NCI-H774 (cell line): ENCODE measurements at regions not wholly inside any gene's neighbourhood (a gene's known extent, or its start where the extent isn't known, plus 50 kb on each side); places are given as distances from the start of the nearest gene placed in this dataset.
"Not testable (repeated sequence)": the region's sequence is repeated elsewhere in the genome, so short reads cannot be mapped to it uniquely, and the experiment has no call there.

ENCODE experiments used
- DNase-seq: peaks from one replicate; lab custom pipeline; 2025; lab: John Stamatoyannopoulos, UW

DNA sequence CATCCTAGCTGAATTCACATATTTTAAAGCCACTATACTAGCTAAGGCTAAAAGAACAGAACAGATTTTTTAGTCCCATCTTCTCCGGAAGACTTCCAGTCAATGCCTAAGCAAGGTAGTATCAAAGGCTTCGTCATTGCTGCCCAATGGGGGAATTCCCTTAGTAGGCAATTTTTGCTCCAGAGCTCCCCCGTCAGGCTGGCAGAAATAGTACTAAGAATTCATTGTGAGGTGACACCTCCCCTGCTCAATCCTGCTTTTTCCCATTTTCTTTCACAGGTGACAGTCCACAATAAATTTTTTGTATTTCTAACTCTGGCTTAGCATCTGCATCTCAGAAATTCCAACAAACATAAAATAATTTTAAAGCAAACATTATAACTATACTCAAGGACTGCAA is 52.8 kb upstream of the SRSF6 start:
- no peak for DNase-seq

DNA sequence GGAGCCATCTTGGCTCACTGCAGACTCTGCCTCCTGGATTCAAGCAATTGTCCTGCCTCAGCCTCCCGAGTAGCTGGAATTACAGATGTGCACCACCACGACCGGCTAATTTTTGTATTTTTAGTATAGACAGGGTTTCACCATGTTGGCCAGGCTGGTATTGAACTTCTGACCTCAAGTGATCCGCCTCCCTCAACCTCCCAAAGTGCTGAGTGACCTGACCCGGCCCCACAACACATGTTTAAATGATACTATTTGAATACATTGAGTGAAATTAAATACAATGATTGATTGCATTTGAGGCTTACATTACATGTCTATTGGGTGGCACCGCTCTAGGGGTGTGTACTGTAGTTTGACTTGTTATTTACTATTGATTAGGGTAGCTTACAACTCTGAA is 56.8 kb upstream of the SRSF6 start:
- DNase-seq, result not testable (repeated sequence)

DNA sequence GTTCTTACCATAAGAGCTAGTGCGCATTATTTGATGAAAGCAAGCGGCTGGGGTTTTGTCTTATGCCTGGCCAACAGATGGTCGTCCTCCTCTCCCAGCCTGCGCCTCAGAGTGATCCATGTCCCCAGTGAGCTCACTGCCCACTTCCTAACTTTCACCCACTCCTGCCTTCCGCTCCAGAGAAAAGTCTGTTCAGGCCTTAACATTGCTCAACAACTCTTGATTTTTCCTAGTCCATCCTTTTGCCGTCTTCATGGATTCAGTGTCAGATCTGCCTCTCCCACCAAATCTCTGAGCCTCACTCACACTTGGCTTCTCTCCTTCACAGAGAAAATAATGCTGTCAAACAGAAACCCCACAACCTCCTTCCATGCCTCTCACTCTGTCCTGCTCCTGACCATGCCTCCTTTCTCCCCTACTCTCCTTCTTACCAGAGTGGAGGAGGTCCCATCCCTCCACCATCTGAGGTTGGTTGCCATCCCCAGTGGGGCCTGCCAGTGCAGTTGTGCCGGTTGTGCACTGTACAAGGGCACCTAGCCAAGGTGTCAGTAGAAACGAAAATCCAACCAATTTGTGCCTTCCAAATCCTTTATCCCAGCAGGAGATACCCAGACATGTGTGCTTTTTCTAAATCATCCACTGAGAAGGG is 58.9 kb upstream of the SRSF6 start:
- no peak for DNase-seq

DNA sequence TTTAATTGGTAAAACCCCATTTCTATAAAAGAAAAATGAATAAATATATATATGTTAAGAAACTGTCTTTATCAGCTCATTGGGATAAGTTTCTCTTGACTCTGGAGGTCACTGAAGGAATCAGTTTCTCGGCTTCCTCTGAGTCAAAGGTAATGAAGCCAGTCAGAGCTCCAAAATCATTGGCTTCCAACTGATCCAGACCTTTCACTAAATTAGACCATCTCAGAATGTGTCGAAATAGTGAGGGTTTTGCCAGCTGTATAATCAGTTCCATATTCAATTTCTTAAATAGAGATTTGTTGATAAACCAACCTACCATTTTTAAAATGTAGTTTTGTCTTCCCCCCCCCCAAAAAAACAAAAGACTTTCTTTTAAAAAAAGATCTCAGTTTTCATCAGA is 60.5 kb upstream of the SRSF6 start:
- no peak for DNase-seq

DNA sequence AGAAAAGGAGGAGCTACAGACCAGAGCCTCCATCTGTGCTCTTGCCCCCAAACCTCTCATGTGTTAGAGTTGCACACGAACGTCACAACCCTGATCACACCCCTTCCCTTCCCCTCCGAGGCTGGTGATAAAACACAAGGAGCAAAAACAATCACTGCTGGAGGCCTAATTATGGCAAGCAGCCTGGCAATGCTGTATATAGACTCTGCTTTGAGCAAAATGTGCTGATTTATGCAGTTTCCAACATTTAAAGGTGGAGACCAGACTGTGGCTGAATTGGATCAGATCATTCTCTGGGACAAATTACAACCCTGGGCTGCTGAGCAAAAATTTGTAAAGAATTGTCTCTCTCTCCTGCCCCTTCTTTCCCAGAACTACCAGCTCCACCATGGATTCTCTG is 64.6 kb upstream of the SRSF6 start:
- DNase-seq, result no peak

DNA sequence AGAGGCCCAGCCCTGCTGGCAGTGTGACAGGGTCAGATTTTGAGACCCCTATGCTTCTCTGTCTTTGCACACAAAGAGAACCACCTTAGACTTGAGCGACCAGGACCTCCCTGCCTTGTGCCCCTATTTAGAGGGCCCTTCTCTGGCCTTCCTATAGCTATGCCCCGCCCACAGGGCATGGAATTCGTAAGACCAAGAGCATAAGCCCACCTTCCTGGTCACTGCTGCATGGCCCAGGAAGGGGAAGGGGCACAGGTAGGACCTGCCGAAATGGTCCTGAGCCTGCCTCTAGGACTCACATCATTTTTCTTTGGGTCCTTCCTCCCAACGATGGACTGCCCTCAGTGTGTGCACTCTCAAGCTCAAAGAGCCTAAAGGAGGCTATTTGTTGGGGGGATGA is 65.1 kb upstream of the SRSF6 start:
- DNase-seq, result no peak

DNA sequence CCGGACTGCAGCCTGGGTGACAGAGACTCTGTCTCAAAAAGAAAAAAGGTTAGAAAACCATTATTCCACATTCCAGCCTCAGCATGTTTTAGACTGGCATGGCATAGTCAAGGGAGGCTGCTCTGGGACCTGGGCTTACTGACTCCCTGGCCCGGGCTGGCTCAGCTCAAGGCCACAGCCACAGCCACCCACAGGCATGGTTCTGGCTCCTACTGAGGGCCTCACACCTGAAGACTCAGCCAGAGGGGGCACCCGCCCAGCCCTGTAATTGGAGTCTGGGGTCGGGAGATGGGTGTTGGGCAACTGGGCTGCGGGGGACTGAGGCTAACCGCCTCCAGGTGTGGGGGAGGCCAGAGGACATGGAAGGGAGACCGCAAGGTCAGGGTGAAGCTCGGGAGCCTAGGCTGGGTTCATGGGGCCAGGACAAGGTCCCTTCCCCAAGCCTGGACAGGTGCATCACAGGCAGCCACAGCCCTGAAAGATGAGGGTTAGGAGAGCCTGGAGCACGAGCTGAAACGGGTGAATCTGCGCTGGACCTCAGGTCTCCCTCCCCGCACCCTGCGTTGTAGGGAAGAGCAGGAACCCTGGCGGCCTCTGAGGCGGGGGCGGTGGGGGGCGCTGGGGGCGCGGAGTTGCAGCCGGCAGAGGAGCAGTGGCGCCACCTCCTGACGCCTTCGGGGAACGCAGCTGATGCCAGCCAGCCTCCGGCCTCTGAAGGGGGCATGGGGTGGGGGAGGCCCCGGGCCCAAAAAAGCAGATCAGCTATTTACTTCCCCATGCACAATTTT is 67.7 kb upstream of the SRSF6 start:
- no peak for DNase-seq

DNA sequence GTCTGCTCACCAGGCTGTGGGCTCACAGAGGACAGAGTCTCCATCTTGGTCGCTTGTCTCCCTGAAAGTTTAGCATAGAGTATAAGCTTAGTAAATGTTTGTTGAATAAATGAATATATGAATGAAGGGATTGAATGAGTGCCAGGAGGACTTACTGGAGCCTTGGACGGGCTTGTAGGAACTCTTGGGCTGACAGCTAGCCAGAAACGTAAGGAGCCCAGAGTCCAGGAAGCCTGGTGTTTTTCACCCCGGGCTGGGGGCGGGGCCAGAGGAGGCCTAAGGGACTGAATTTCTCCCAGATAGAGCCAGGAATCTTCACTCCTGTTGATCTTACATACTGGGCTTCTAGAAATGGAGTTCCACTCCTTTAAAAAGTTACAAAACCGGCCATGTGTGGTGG is 68.5 kb upstream of the SRSF6 start:
- no peak for DNase-seq

DNA sequence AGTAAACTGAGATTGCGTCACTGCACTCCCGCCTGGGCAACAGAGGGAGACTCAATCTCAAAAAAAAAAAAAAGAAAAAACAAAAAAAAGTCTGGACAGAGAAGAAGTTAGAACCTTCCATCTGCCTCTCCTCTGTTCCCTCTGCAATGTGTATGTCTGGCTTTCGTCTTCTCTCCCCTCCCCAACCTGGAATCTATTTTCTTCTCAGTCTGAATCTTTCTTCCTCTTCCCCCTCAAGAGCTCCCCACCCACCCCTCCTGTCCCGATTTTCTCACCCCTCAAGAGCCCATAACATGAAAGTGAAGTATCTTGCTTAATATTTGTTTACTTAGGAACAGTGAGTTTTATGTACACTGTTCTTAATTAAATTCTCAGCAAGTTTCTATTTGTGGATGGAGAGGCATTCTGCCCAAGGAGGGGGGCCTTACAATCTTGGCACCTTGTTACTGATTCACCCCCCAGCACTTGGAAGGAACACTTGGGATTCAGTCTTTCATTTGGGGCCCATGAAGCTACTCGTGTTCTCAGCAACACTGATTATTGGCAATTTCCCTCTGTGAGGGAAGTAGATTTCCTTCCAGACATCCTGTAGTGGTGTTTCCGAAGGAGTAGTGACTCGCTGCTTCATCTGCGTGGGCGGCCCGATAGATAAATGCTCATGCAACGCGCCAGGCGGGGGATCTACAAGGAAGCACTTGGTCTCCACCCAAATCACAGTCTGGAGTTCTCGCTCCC is 69.3 kb upstream of the SRSF6 start:
- DNase-seq, result no peak

DNA sequence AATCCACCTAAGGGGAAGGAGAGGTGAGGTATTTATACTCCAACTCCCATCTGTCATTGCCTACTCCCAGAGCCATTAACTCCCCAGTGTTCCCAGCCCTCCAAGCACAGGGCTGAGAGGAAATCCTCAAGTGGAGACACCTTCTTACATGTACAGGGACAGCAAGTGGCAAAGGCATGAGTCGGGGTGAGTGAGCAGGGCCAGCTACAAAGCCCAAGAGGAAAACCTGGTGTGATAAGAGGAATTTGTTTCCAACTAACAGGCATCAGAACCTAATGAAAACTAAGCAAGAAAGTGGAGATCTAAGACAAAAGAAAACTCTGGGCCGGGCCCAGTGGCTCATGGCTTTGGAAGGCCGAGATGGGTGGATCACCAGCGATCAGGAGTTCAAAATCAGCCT is 70.0 kb upstream of the SRSF6 start:
- no peak for DNase-seq

DNA sequence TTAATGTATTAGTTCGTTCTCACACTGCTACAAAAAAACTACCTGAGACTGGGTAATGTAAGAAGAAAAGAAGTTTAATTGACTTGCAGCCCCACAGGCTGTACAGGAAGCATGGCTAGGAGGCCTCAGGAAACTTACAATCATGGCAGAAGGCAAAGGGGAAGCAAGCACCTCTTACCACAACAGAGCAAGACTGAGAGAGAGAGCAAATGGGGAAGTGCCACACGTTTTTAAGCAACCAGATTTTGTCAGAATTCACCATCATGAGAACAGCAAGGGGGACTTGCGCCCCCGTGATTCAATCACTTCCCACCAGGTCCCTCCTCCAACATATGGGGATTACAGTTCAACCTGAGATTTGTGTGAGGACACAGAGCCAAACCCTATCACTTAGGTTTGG is 70.8 kb upstream of the SRSF6 start:
- DNase-seq, result no peak

DNA sequence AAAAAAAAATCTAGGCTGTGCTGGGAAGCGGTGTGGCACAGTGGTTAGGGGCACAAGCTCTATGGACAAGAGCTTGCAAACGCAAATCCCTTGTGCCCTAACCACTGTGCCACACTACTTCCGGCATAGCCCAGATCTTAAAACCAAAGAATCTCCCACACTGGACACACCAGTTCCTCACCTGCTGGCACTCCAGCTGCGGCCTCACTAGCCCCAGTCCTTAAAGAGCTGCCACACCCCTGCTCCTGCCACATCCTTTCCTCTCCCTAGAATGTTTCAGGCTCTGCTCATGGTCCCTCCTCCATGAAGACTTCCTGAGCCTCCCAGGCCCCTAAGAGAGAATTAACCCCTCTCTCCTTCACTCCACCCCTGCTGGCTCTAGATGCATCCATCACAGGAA is 71.8 kb upstream of the SRSF6 start:
- DNase-seq, result no peak

DNA sequence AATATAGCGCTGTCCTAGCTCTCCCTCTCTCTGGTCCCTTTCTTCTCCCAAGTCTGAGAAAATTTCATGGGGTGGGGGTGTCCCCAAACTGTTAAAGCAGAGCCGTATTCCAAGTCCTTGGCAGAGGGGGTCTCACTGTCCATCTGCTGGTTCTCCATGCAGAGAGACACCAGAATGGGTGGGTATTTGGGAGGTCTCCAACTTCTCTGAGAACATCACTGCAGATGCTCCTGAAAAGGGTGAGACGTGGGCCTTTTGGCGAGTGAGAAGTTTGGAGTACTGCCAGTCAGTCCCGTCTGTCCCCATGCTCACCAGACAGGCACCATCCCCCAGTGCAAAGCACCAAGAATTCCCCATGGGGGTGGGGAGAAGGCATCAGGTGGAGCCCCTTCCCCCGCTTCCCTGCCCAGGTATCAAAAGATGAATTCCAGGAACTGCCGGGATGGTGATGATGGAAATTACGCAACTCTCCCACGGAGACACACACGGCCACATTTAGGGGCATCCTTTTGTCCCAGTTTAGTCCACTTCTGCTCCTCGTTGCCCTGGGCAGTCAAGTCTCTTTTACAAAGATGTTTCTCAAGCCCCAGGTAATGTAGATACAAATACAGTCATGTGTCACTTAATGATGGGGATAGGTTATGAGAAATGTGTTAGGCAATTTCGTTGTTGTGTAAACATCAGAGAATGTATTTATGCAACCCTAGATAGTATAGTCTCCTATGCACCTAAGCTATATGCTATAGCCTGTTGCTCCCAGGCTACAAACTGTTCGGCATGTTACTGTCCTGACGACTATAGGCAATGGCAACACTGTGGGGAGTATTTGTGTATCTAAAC is 73.4 kb upstream of the SRSF6 start:
- DNase-seq, result no peak

DNA sequence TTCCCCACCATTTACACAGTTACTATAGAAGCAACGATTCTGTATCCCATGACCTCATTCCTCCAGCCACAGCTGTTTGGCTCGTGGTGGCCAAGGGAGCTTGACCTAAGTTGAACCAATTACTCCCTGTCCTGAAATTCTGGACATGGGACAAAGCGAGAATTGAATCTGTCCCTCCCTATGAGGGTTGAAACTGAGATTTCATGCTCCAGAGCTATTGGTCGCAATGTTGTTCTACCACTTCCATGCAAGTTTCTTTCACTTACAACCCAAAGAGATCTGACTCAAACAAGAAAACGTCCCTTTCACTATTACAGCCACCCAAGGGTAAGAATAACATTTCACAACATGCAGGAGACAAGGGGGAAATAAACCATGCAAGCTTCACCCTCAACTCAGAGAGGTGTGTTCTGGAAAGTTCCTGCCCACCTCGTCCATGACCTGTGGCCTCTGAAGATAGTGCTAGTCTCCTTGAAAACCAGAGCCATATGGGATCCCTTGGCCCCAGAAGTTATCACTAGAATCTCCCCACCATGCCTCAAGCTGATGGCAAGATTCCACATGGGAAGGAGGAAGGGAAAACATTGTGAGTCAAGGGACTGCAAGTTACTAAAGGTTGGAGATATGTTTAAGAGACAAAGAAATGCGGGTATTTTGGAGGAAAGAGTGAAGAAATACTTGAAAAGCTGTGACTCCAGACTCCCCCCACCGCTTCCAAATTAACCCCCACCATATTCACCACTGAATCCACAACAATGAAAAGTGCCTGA is 74.5 kb upstream of the SRSF6 start:
- no peak for DNase-seq

DNA sequence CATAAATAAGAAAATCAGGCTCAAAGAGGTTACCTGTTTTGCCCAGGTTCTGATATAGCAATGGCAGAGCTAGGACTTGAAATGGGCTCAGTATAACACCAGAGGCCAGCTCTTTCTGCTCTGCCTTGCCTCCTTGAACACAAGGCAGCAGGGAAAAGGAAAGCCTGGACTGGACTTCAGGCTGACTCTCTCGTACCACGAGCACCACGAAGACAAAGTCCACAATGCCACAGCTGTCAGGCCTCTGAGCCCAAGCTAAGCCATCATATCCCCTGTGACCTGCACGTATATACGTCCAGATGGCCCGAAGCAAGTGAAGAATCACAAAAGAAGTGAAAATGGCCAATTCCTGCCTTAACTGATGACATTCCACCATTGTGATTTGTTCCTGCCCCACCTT is 75.6 kb upstream of the SRSF6 start:
- DNase-seq, result not testable (repeated sequence)

DNA sequence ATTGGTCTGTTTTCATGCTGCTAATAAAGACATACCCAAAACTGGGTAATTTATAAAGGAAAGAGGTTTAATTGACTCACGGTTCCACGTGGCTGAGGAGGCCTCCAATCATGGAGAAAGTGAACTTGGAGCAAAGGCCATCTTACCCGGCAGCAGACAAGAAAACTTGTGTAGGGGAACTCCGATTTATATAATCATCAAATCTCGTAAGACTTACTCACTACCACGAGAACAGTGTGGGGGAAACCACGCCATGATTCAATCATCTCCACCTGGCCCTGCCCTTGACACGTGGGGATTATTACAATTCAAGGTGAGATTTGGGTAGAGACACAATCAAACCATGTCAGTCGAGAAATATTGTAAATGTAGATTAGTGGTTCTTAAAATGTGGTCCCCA is 76.2 kb upstream of the SRSF6 start:
- DNase-seq, result not testable (repeated sequence)

DNA sequence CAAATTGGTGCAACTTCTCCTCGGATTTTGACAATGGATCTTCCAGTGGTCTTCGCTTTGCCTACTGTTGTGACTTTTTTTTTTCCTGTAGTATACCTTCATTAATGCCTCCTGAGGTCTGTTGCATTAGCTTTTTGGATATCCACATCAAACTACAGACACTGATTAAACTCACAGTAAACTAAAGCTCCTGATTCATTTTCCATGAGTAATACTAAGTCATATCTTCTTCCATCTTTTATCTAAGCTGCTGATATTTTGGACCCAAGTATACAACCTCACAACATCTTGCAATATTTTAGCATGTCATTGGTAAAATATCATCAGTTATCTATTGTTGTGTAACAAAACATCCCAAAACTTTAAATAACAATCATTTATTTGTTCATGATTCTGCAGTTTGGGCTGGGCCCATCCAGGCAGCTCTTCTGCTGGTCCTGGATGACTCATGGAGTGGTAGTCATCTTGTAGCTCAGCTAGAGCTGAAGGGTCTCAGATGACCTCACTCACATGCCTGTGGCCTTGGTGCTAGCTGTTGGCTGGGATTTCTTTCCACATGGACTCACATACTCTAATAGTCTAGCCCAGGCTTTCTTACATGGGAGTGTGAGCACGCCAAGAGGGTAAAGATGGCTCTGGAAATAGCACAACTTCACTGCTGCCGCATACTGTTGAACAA is 78.3 kb upstream of the SRSF6 start:
- no peak for DNase-seq

DNA sequence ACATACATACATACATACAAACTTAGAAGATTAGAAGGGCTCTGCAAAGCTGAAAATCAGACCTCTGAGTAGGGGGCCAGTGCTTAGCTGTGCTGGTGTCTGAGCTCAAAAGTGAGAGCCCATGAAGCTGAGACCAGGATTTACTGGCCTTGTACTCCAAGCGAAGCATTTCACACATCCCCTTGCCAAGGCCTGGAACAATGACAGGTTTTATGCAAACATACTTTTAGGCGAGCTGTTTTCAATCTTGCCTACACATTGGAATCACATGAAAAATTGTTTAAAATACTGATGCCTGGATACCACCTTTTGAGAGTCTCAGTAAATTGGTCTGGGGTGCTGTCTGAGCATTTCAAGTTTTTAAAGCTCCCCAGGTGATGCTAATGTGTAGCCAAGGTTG is 80.9 kb upstream of the SRSF6 start:
- no peak for DNase-seq

DNA sequence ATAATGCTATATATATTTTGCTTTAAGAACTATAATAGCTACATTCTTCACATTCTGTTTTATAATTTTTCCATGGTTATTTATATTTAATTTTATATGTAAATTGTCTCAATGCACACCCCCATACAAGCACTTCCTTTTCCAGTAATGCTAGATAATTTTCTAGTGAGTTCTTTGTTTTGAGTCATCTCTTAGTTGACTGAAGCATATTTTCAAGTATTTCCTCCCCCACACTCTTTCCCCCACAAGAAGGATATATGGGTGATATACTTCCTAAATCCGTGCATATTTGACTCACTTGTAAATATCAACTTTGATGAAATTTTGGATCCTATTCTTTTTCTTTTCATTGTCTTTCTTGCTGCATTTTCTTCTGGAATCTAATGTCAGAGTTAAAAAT is 82.1 kb upstream of the SRSF6 start:
- no peak for DNase-seq

DNA sequence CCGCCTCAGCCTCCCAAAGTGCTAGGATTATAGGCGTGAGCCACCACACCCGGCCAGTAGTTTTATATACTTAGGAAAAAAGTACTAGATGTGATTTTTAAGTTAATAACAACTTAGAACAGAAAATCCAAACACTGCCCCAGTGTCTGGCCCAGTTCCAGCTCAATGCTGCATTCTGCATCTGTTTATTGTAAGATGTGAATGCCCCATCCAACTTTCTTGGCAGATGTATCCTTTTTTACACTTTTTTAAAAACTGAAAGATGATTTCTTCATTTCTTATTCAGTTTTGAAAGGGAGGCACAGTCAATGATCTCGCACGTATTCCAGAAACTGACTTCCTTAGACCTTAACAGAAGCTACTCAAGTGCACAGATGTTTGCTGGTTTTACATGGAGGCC is 85.6 kb upstream of the SRSF6 start:
- DNase-seq, result no peak

DNA sequence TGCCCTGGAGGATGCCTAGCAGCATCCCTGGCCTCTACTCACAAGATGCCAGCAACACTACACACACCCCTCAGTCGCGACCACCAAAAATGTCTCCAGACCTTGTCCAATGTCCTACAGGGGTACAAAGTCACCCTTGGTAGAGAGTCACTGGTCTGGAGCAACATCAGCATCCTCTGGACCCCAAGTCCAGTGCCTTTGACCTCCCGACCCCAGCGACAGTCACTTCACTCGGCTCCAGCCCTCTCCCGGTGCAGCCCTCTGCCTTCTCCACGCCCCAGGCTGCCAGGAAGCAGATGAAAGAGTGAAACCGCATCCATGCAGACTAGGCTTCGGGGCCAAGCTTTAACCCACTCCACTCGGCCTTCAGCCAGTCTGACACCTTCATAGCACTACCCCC is 92.0 kb upstream of the SRSF6 start:
- DNase-seq, result no peak
